ENCODE measurements at regions not wholly inside any gene's neighbourhood (a gene's known extent, or its start where the extent isn't known, plus 50 kb on each side); places are given as distances from the start of the nearest gene placed in this dataset.
"Not testable (repeated sequence)": the region's sequence is repeated elsewhere in the genome, so short reads cannot be mapped to it uniquely, and the experiment has no call there.

DNA sequence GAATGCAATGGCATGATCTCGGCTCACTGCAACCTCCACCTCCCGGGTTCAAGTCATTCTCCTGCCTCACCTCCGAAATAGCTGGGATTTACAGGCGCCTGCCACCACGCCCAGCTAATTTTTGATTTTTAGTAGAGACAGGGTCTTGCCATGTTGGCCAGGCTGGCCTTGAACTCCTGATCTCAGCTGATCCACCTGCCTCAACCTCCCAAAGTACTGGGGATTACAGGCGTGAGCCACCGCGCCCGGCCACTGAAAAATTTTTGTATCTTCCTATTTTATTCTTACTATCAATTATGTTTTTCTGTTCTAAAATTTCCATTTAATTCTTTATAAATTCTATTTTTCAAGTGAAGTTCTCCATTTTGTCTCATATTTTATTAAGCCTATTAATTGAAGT is 730.4 kb downstream of the EDEM1 start:
- TF ChIP-seq, protein P1, sequence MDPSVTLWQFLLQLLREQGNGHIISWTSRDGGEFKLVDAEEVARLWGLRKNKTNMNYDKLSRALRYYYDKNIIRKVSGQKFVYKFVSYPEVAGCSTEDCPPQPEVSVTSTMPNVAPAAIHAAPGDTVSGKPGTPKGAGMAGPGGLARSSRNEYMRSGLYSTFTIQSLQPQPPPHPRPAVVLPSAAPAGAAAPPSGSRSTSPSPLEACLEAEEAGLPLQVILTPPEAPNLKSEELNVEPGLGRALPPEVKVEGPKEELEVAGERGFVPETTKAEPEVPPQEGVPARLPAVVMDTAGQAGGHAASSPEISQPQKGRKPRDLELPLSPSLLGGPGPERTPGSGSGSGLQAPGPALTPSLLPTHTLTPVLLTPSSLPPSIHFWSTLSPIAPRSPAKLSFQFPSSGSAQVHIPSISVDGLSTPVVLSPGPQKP (IDR thresholded peaks at IDR 0.05; ENCODE audit: low read depth, low read length): no peak
- TF ChIP-seq RARB (CRISPR knock-in tag; IDR thresholded peaks at IDR 0.05) (no peak), POLR2A (IDR thresholded peaks at IDR 0.05; ENCODE audit: low read length) (no peak), SREBF2 (IDR thresholded peaks at IDR 0.05) (no peak), GATA3 (IDR thresholded peaks at IDR 0.05; ENCODE audit: borderline replicate concordance) (no peak), RAD21 (conservative IDR thresholded peaks at IDR 0.05 in 1 of 2, IDR thresholded peaks at IDR 0.05 in 1 of 2) (no peak)
- TF ChIP-seq, protein P2, sequence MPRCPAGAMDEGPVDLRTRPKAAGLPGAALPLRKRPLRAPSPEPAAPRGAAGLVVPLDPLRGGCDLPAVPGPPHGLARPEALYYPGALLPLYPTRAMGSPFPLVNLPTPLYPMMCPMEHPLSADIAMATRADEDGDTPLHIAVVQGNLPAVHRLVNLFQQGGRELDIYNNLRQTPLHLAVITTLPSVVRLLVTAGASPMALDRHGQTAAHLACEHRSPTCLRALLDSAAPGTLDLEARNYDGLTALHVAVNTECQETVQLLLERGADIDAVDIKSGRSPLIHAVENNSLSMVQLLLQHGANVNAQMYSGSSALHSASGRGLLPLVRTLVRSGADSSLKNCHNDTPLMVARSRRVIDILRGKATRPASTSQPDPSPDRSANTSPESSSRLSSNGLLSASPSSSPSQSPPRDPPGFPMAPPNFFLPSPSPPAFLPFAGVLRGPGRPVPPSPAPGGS (IDR thresholded peaks at IDR 0.05): no peak
- TF ChIP-seq, protein P3, sequence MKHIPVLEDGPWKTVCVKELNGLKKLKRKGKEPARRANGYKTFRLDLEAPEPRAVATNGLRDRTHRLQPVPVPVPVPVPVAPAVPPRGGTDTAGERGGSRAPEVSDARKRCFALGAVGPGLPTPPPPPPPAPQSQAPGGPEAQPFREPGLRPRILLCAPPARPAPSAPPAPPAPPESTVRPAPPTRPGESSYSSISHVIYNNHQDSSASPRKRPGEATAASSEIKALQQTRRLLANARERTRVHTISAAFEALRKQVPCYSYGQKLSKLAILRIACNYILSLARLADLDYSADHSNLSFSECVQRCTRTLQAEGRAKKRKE (CRISPR knock-in tag; IDR thresholded peaks at IDR 0.05; ENCODE audit: low read depth): no peak
- CTCF ChIA-PET: interaction anchor here (0.6 kb wide), 1 partner anchor 10 kb away, joined by 3 read pairs; no protein-coding TSS in a partner anchor
- no peak for FAIRE-seq
- POLR2A ChIA-PET: no interaction called here
- Histone ChIP-seq H3K4me3 (no peak overlapping the region), H3K4me1 (no peaks in the 10 kb centered on the region), H3K9me3 (no peaks in the 10 kb centered on the region), H3K4me2 (no peak overlapping the region), H3K27ac (no peak overlapping the region)
- ATAC-seq: no peak
- no peak for DNase-seq (ENCODE audit: low read depth in 1 of 2, low spot score in 1 of 2)
- WGBS (ENCODE audit: missing lambda C conversion rate): 27% methylated on average over 9 of the region's 9 CpGs

DNA sequence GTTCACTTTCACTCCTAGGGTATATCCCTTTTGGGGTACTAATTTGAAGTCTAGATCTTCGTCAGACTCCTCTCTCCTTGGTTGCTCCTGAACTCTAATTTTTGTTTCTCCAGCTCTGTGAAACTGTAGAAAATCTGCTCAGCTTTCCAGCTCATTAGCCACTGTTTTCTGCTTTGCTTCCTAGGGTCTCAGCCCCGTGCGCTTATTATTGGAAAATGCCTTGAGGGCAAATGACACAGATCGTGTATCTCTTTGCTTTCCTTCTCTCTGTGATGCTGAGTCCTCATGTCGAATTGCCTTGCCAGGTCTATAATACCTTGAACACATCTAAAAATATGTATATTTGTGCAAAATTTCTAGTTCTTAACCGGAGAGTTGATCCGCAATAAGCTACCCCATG is 731.1 kb downstream of the EDEM1 start:
- ATAC-seq: no peak
- FAIRE-seq: no peak
- no peaks in the 10 kb centered on the region for H3K9me3 ChIP-seq
- 49% methylated on average over 6 of the region's 7 CpGs for WGBS (ENCODE audit: missing lambda C conversion rate)
- DNase-seq (ENCODE audit: low read depth in 1 of 2, low spot score in 1 of 2): no peak
- no peak for TF ChIP-seq ESRRA (IDR thresholded peaks at IDR 0.05; ENCODE audit: borderline replicate concordance, low read length)
- no peak for TF ChIP-seq TP53 (CRISPR knock-in tag; IDR thresholded peaks at IDR 0.05)
- TF ChIP-seq RCOR1 (IDR thresholded peaks at IDR 0.05; ENCODE audit: low read depth, low read length): no peak
- no peak for TF ChIP-seq SMC3 (IDR thresholded peaks at IDR 0.05)
- TF ChIP-seq JUNB (IDR thresholded peaks at IDR 0.05): no peak
- no peak for TF ChIP-seq NR3C1 (IDR thresholded peaks at IDR 0.05)
- no peak for TF ChIP-seq GATA3 (IDR thresholded peaks at IDR 0.05; ENCODE audit: borderline replicate concordance)
- TF ChIP-seq FOSL2 (IDR thresholded peaks at IDR 0.05): no peak
- no peak for TF ChIP-seq FOSL2 (CRISPR knock-in tag; IDR thresholded peaks at IDR 0.05)
- TF ChIP-seq EHF (CRISPR knock-in tag; IDR thresholded peaks at IDR 0.05): no peak
- TF ChIP-seq HOXB13 (CRISPR knock-in tag; IDR thresholded peaks at IDR 0.05; ENCODE audit: low read depth): no peak
- TF ChIP-seq EP300 (IDR thresholded peaks at IDR 0.05): no peak
- no peak for TF ChIP-seq RARB (CRISPR knock-in tag; IDR thresholded peaks at IDR 0.05)
- no peak for TF ChIP-seq CBX8 (IDR thresholded peaks at IDR 0.05)
- POLR2A ChIA-PET: no interaction called here
- CTCF ChIA-PET: no interaction called here
- no peak overlapping the region for H3K4me2 ChIP-seq
- no peak overlapping the region for H3K4me3 ChIP-seq
- H3K27ac ChIP-seq: no peak overlapping the region
- H3K4me1 ChIP-seq: no peaks in the 10 kb centered on the region

DNA sequence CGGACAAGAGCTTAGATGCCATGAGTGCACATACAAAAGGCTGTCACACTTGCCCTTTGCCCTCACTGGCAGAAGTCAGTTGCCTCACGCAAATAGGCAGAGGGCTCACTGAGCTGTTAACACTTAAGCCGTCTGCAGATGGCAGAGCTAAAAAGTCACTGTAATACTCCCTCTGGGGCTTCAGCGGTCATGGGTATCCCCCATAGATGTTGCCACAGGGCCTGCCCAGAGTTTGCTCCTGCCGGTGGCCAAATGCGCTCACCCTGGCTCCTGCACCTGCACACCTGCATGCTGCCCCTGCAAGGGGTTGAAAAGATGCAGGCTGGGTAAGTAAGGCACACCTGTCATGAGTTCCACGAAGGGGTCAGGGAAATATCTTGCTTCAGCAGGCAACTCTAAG is 741.5 kb downstream of the EDEM1 start:
- H3K9me3 ChIP-seq: no peaks in the 10 kb centered on the region
- no peak overlapping the region for H3K4me2 ChIP-seq
- H3K4me1 ChIP-seq: no peaks in the 10 kb centered on the region
- WGBS (ENCODE audit: missing lambda C conversion rate): 21% methylated on average over 7 of the region's 7 CpGs
- ChIA-PET POLR2A (no interaction called here), CTCF (no interaction called here)
- H3K4me3 ChIP-seq: no peak overlapping the region
- H3K27ac ChIP-seq: no peak overlapping the region
- ATAC-seq (no peak), DNase-seq (ENCODE audit: low read depth in 1 of 2, low spot score in 1 of 2) (no peak), FAIRE-seq (no peak)
- no peak for TF ChIP-seq HOXB13 (CRISPR knock-in tag; IDR thresholded peaks at IDR 0.05; ENCODE audit: low read depth)
- TF ChIP-seq, protein P4, sequence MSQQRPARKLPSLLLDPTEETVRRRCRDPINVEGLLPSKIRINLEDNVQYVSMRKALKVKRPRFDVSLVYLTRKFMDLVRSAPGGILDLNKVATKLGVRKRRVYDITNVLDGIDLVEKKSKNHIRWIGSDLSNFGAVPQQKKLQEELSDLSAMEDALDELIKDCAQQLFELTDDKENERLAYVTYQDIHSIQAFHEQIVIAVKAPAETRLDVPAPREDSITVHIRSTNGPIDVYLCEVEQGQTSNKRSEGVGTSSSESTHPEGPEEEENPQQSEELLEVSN (IDR thresholded peaks at IDR 0.05; ENCODE audit: borderline replicate concordance, low read depth): no peak
- no peak for TF ChIP-seq KDM1A (IDR thresholded peaks at IDR 0.05; ENCODE audit: low read depth)
- TF ChIP-seq FOSL2 (IDR thresholded peaks at IDR 0.05): no peak
- no peak for TF ChIP-seq FOSL2 (CRISPR knock-in tag; IDR thresholded peaks at IDR 0.05)
- TF ChIP-seq RFX5 (IDR thresholded peaks at IDR 0.05): no peak
- no peak for TF ChIP-seq NPAS2 (CRISPR knock-in tag; IDR thresholded peaks at IDR 0.05; ENCODE audit: borderline replicate concordance)
- TF ChIP-seq EP300 (IDR thresholded peaks at IDR 0.05): no peak
- TF ChIP-seq MAFK (IDR thresholded peaks at IDR 0.05; ENCODE audit: partially characterized antibody): no peak
- TF ChIP-seq SMC3 (IDR thresholded peaks at IDR 0.05): no peak
- TF ChIP-seq CBX8 (IDR thresholded peaks at IDR 0.05): no peak

DNA sequence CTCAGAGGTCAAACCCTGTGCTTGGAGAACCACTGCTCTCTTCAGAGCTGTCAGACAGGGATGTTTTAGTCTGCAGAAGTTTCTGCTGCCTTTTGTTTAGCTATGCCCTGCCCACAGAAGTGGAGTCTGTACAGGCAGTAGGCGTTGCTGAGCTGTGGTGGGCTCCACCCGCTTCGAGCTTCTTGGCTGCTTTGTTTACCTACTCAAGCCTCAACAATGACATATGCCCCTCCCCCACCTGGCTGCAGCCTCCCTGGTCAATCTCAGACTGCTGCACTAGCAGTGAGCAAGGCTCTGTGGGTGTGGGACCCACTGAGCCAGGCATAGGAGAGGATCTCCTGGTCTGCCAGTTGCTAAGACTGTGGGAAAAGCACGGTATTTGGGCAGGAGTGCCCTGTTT is 756.6 kb downstream of the EDEM1 start:
- CTCF ChIA-PET; DNase-seq (ENCODE audit: low read depth in 1 of 2, low spot score in 1 of 2); H3K4me1 ChIP-seq; POLR2A ChIA-PET; H3K27ac ChIP-seq; H3K9me3 ChIP-seq; H3K4me3 ChIP-seq; ATAC-seq; H3K4me2 ChIP-seq; FAIRE-seq: not testable (repeated sequence)
- WGBS (ENCODE audit: missing lambda C conversion rate): 0% methylated on average over 4 of the region's 4 CpGs

All from A549 (cell line).